ENCODE measurements at regions not wholly inside any gene's neighbourhood (a gene's known extent, or its start where the extent isn't known, plus 50 kb on each side); places are given as distances from the start of the nearest gene placed in this dataset.

DNA sequence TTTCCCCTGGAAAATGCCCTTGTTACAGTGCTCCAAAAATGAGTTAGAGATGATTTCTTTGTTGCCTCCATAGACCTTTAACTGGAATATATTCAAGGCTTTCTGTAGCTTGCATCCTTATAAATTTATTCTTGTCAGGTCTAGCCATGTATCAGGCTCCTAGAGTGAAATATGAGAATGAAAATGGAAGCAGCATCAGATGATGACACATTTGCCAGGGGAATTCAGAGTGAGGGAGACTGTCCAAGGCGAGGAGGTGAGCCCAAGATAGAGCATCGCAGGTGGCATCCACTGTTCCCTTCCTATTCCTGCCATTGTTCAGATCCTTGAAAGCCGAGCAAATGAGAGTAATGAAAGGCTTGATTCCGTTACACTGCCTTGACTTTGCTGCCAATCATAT, 386.8 kb downstream of the SAMD5 start:
- Mint-ChIP-seq H3K27ac (no peak overlapping the region), H3K9me3 (no peaks in the 10 kb centered on the region), H3K27me3 (no peaks in the 10 kb centered on the region), H3K4me3 (no peak overlapping the region), H3K4me1 (ENCODE audit: low read depth) (no peaks in the 10 kb centered on the region), H3K36me3 (ENCODE audit: low read depth) (no peaks in the 10 kb centered on the region)
- H3K27me3 ChIP-seq (ENCODE audit: control insufficient read depth in 1 of 2, insufficient read depth in 2 of 2, low read length in 2 of 2): no peaks in the 10 kb centered on the region
- ChIA-PET CTCF (no interaction called here), POLR2A (no interaction called here)
- H3K4me3 ChIP-seq (ENCODE audit: low read length): no peak overlapping the region
- no peak for DNase-seq
- no peak for ATAC-seq (ENCODE audit: poor library complexity)
- no peak for TF ChIP-seq CTCF (IDR thresholded peaks at IDR 0.05)
- H3K9me3 ChIP-seq (ENCODE audit: control insufficient read depth in 1 of 2, insufficient read depth in 1 of 2, low read length in 2 of 2): no peaks in the 10 kb centered on the region
- H3K4me1 ChIP-seq (ENCODE audit: insufficient read depth, low read length): no peaks in the 10 kb centered on the region
- intact Hi-C loops (cut with DNase I, micrococcal nuclease): no loop called here
- H3K27ac ChIP-seq (ENCODE audit: low read depth in 1 of 2, low read length in 2 of 2): no peak overlapping the region
- no peaks in the 10 kb centered on the region for H3K36me3 ChIP-seq (ENCODE audit: insufficient read depth, low read length)

GRCh38 chr6:147900247-147900830, 391.8 kb downstream of the SAMD5 start:
- TF ChIP-seq CTCF (IDR thresholded peaks at IDR 0.05): no peak
- ATAC-seq (ENCODE audit: poor library complexity): no peak
- Histone ChIP-seq H3K36me3 (ENCODE audit: insufficient read depth, low read length) (no peaks in the 10 kb centered on the region), H3K9me3 (ENCODE audit: control insufficient read depth in 1 of 2, insufficient read depth in 1 of 2, low read length in 2 of 2) (no peaks in the 10 kb centered on the region), H3K27me3 (ENCODE audit: control insufficient read depth in 1 of 2, insufficient read depth in 2 of 2, low read length in 2 of 2) (no peaks in the 10 kb centered on the region), H3K27ac (ENCODE audit: low read depth in 1 of 2, low read length in 2 of 2) (no peak overlapping the region), H3K4me1 (ENCODE audit: insufficient read depth, low read length) (no peaks in the 10 kb centered on the region), H3K4me3 (ENCODE audit: low read length) (no peak overlapping the region)
- Mint-ChIP-seq H3K36me3 (ENCODE audit: low read depth) (no peaks in the 10 kb centered on the region), H3K27ac (no peak overlapping the region), H3K4me1 (ENCODE audit: low read depth) (no peaks in the 10 kb centered on the region), H3K4me3 (no peak overlapping the region), H3K9me3 (no peaks in the 10 kb centered on the region), H3K27me3 (no peaks in the 10 kb centered on the region)
- CTCF ChIA-PET: no interaction called here
- POLR2A ChIA-PET: no interaction called here
- no peak for DNase-seq
- intact Hi-C loops (cut with DNase I, micrococcal nuclease): no loop called here

- no peaks in the 10 kb centered on the region for H3K36me3 Mint-ChIP-seq (ENCODE audit: low read depth)
- POLR2A ChIA-PET: no interaction called here
- no peaks in the 10 kb centered on the region for H3K4me1 ChIP-seq (ENCODE audit: insufficient read depth, low read length)
- H3K9me3 Mint-ChIP-seq: no peaks in the 10 kb centered on the region
- no peak overlapping the region for H3K4me3 Mint-ChIP-seq
- H3K27ac Mint-ChIP-seq: no peak overlapping the region
- H3K27me3 Mint-ChIP-seq: no peaks in the 10 kb centered on the region
- no peaks in the 10 kb centered on the region for H3K4me1 Mint-ChIP-seq (ENCODE audit: low read depth)
- TF ChIP-seq CTCF (IDR thresholded peaks at IDR 0.05): no peak
- CTCF ChIA-PET: no interaction called here
- H3K27ac ChIP-seq (ENCODE audit: low read depth in 1 of 2, low read length in 2 of 2): no peak overlapping the region
- intact Hi-C loops (cut with DNase I, micrococcal nuclease): no loop called here
- H3K4me3 ChIP-seq (ENCODE audit: low read length): no peak overlapping the region
- no peaks in the 10 kb centered on the region for H3K9me3 ChIP-seq (ENCODE audit: control insufficient read depth in 1 of 2, insufficient read depth in 1 of 2, low read length in 2 of 2)
- DNase-seq: no peak
- no peaks in the 10 kb centered on the region for H3K36me3 ChIP-seq (ENCODE audit: insufficient read depth, low read length)
- ATAC-seq (ENCODE audit: poor library complexity): no peak
- no peaks in the 10 kb centered on the region for H3K27me3 ChIP-seq (ENCODE audit: control insufficient read depth in 1 of 2, insufficient read depth in 2 of 2, low read length in 2 of 2)
Measured at GRCh38 chr6:147903321-147903720, 394.8 kb downstream of the SAMD5 start.

Measured in CD4-positive, alpha-beta T cell (primary cell).